ENCODE measurements at regions not wholly inside any gene's neighbourhood (a gene's known extent, or its start where the extent isn't known, plus 50 kb on each side); places are given as distances from the start of the nearest gene placed in this dataset.

- Histone ChIP-seq H3K9ac (ENCODE audit: insufficient read depth, low read depth, low read length) (no peak overlapping the region), H3K4me3 (replicated peaks in 1 of 3; ENCODE audit: insufficient read depth in 1 of 3, low read depth in 2 of 3, low read length in 3 of 3) (no peak overlapping the region), H3K27ac (ENCODE audit: extremely low read length, insufficient read depth, low read length) (no peak overlapping the region), H3K4me2 (ENCODE audit: low read depth, low read length) (no peak overlapping the region), H3K36me3 (replicated peaks in 1 of 2; ENCODE audit: control insufficient read depth in 1 of 2, insufficient read depth in 2 of 2, low read length in 2 of 2) (no peaks in the 10 kb centered on the region), H2AFZ (ENCODE audit: low read length) (no peak overlapping the region), H3K27me3 (ENCODE audit: control insufficient read depth in 1 of 2, insufficient read depth in 2 of 2, low read length in 2 of 2) (no peaks in the 10 kb centered on the region), H3K4me1 (ENCODE audit: insufficient read depth, low read length) (peaks cover 5% of the 10 kb centered on the region; the same call in 1 of the 2 replicates), H3K9me3 (ENCODE audit: low read length) (no peaks in the 10 kb centered on the region), H4K20me1 (ENCODE audit: insufficient read depth, low read length) (no peaks in the 10 kb centered on the region), H3K79me2 (ENCODE audit: insufficient read depth, low read length) (no peaks in the 10 kb centered on the region)
- no TSS peak for BruUV-seq (replicated peaks)
- ATAC-seq (no peak), FAIRE-seq (no peak), DNase-seq (ENCODE audit: low spot score) (no peak)
- POLR2A ChIA-PET, result no interaction called here
- 92% methylated on average over 2 of the region's 3 CpGs for WGBS (ENCODE audit: low lambda C conversion rate)
- TF ChIP-seq ZNF704 (CRISPR knock-in tag; IDR thresholded peaks at IDR 0.05; ENCODE audit: borderline replicate concordance) (no peak), E2F2 (CRISPR knock-in tag; IDR thresholded peaks at IDR 0.05; ENCODE audit: borderline replicate concordance) (no peak), KLF13 (CRISPR knock-in tag; IDR thresholded peaks at IDR 0.05) (no peak), NR1H2 (CRISPR knock-in tag; IDR thresholded peaks at IDR 0.05; ENCODE audit: borderline replicate concordance, low read depth) (no peak), ZNF333 (CRISPR knock-in tag; IDR thresholded peaks at IDR 0.05; ENCODE audit: borderline replicate concordance) (no peak), SPEN (CRISPR knock-in tag; IDR thresholded peaks at IDR 0.05; ENCODE audit: low read depth) (no peak), ADNP (CRISPR knock-in tag; IDR thresholded peaks at IDR 0.05) (no peak), PCBP2 (optimal IDR thresholded peaks at IDR 0.05; ENCODE audit: low read depth, low read length, poor library complexity, severe bottlenecking) (no peak)
- intact Hi-C loops (cut with micrococcal nuclease; ENCODE audit: unreplicated experiment), result no loop called here
- in situ Hi-C loops (cut with HindIII; ENCODE audit: extremely low pct_ligation_motif_present, low pct_unique_long_range_greater_than_20kb), result no loop called here
- CTCF ChIA-PET (ENCODE audit: low intra/inter-chr PET ratio, low total read pairs), result no interaction called here
These were observed 282.9 kb downstream of the ZNF674 start for GRCh38 chrX:46262304-46262703.
